Mucosa of gallbladder (tissue), 1 donor: ENCODE measurements at regions not wholly inside any gene's neighbourhood (a gene's known extent, or its start where the extent isn't known, plus 50 kb on each side); places are given as distances from the start of the nearest gene placed in this dataset.
A peak's percentile ranks its signal among the peaks of the same experiment; 100 is the strongest.
"Not testable (repeated sequence)": the region's sequence is repeated elsewhere in the genome, so short reads cannot be mapped to it uniquely, and the experiment has no call there.

Source experiments
- DNase-seq: peaks from one replicate; pipeline ENCODE4 v3.0.0-alpha.2; 2020; ENCODE audit warnings: low spot score
- donor health status: DM: no; HTN: no; CAD: no.

DNA sequence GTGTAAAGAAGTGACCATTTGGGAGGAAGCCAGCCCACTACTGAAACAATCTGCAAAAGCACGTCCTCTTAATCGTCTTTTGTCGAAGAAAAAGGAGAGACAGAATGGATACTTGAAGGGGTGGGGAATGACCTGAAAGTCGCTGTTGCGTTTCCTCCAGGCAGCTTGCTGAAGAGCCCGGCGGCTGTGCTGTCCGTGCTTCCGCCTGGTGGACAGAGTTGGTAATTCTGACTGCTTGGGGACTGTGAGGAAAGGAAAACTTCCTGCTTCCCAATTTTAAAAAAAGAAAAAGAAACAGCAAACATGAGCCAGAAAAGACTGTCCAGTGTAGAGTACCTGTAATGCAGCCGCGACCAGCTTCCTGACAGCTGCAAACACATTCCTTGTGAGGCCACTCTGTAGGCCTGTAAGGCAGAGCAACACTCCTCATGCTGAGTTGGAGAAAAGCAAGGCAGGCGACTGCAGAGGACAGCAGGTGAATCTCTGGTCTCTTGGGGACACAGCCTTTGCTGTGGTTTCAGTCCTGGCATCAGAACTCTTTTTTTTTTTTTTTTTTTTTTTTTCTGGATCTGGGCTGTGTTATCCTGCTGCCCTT is 251.1 kb upstream of the TBX18 start:
- DNase-seq: peak; percentile 59

DNA sequence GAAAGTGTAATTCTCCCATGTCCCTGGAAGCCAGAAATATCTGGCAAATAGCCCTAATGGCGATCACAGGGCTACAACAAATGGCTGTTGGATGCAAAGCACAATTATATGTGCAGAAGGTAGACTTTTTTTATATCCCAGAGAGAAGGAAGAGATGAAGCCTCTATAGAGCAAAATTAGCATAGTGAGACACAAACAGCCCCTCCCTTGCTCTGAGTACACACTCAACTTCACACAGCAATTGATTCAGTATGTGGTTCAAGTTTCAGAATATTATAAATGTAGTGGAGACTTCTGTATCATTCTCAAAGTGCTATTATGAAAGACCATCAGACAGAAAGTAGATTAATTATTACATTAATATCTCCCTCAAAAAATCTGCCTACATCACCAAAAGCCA is 246.5 kb upstream of the TBX18 start:
- no peak for DNase-seq

DNA sequence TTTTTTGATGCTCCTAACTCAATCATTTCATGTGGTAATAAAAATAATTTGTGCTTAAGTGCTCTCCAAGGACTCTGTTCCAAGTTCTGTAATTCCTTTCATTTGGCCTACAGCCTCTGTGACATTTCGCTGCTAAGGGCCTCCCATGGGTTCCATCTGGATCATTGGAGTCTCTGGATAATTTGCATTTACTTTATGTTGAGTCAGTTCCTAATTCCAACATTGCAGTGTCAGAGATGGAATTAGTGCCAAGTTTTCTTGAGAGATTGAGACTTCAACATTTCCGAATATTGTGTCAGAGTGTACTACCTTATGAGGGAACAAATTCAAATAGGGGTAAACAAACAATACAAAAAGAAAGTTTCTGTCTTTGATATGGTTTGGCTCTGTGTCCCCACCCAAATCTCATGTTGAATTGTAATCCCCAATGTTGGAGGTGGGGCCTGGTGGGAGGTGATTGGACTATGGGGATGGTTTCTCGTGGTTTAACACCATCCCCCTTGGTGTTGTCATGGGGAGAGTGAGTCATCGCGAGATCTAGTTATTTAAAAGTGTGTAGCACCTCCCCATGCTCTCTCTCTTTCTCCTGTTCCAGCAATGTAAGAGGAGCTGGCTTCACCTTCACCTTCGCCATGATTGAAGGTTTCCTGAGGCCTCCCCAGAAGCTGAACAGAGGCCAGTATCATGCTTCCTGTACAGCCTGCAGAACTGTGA is 244.1 kb upstream of the TBX18 start:
- DNase-seq: no peak

DNA sequence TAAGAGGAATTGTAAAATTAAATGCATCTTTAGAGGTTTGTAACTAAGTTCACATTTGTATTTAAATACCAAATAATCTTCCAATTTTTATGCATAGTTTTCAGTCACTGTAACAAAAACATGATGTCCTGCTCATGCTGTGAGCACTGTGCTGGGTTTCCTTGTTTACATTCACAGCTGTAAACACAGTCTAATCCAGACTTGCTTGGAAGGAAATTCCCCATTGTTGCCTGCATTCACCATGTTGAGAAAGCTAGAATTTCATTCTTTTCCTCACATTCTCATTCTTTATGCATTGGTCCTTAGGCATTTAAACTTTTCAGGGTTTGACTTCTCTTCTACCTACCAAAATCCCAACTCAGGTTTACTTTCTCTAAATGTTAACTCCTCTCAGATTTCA is 242.0 kb upstream of the TBX18 start:
- DNase-seq: no peak

DNA sequence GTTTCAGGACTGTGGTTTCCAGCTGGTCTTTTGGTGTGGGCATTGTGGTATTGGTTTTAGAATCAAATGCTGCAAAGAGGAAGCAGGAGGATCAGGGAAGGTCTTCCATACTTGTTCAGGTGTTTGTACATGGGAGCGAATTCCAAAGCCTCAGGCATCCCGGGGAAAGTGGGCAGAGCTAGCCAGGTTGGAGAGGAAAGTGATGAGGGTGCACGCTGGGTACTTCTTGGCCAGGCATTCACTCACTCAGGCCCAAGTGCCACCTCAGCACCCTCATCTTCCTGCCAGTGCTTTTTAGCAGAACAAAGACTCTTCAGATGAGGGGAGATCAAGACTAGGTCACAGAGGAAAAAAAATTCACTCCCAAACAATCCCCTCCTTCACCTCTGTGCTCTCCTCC is 241.1 kb upstream of the TBX18 start:
- no peak for DNase-seq

DNA sequence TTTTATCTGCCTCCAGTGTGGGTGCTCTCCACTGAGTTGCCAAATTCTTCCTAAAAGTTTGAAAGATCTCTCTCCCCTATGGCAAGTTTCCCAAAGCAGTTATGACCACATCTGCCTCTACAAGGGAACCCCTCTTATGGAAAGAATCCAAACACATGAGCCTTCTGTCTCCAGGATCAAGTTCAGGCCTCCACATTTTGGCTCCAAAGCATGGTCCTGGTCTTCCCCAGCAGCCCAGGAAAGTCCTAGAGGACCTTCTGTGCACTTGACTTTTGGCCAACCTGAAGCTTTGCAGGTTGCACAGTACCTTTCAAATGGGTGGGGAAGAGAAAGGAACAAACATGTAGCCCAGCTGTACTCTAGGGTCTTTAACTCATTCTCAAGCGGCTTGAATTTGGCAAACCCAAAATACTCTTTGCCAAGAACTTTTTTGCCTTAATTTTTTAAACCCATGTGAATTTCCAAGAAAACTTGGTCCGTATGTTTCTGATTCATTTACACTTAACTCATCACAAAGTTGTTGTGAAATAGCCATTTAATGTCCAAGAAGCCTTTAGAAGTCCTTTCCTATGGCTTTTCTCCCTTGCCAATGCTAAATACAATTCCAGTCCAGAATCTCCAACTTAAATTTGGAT is 240.1 kb upstream of the TBX18 start:
- no peak for DNase-seq

DNA sequence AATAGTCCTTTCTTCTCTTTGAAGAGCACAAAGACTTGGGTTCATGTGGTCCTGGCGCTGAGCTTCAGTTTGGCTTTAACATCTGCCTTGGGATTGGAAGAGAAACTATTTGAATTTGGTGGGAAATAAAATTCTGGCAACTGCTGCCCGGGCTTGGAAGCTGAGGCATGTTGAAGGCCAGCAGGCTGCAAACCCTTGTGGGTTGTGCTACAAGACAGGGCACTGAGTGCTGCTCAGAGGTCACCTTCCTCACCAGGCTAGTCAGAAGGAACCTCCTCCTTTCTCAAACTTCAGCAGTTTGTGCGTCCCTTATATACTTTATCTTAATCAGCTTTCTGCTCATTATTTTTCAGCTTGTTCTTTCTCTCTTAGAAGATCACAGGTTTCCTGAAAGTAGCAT is 238.4 kb upstream of the TBX18 start:
- DNase-seq: no peak

DNA sequence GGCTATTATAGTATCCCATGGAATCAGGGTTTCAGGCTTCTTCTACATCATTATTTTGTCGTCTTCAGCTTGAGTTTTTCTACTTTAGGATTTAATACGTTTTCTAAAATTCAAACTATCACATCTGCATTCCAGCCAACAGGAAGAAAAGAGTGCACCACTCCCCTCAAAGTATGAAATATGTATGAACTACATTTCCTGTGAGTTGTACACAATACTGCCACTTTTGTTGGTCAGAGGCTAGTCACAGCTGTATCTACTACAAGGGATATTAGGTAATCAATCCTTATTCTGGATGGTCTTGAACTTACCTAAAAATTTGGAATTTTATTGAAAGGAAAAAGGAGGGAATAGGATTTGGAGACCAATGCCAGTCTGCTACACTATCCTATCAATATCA is 235.6 kb upstream of the TBX18 start:
- no peak for DNase-seq

DNA sequence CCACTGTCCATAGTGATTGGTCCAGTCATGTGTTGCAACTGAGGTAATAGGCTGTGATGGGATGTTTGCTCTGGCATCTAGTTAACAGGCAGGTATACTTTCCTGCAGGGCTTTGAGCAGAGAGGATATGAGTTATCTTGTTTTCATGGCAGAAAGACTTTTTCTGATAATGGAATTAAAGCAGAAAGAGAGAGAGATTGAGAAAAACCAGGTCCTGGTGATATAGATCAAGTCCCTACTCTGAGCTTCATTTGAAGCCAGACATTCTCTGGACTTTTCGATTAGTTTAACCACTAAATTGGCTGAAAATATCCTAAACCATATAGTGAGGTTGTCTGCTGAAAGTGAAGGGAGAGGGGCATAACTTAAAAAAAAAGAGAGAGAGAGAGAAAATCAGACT is 233.8 kb upstream of the TBX18 start:
- no peak for DNase-seq

DNA sequence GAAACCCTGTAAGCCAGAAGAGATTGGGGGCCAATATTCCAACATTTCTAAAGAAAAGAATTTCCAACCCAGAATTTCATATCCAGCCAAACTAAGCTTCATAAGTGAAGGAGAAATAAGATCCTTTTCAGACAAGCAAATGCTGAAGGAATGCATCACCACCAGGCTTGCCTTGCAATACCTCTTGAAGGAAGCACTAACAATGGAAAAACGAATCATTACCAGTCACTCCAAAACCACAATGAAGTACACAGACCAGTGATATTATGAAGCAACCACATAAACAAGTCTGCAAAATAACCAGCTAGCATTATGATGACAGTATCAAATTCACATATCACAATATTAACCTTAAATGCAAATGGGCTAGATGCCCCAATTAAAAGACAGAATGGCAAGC is 224.4 kb upstream of the TBX18 start:
- DNase-seq: not testable (repeated sequence)

DNA sequence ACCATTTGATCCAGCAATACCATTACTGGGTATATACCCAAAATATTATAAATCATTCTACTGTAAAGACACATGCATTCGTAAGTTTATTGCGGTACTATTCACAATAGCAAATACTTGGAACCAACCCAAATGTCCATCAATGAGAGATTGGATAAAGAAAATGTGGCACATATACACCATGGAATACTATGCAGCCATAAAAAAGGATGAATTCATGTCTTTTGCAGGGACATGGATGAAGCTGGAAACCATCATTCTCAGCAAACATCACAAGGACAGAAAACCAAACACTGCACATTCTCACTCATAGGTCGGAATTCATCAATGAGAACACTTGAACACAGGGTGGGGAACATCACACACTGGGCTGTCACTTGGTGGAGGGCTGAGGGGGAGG is 221.1 kb upstream of the TBX18 start:
- DNase-seq: not testable (repeated sequence)

DNA sequence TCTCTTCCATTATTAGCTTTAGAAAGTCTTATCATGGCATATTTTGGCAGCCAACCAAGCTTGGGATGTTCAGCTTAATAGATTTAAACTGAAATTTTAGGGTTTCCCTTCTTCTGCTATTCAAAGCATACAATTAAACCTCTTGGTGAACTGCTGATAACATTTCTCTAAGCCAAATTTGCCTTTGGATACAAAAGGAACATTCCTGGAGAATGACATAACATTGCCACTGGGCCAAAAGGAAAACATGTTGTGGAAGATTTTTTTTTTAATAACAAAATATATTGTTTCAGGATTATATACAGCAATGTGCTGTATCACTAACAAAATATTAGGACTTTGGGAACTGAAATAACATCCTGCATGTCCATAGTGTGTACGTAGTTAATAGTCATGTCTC is 215.1 kb upstream of the TBX18 start:
- DNase-seq: no peak

DNA sequence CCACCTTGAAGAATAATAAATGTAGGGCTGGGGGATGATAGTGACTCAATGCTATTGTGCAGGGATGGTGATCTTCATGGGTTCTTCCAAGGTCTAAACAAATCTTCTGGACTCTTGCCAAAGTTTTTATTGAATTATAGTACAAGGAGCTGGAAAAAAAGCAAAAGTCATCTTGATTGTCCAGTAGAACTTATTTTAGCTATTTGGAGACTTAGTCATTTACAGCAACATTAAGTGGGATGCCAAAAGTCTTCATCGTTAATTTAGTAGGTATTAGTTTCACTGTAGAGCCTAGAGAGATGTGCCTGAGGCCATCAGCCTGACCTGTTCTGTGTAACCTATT is 212.9 kb upstream of the TBX18 start:
- no peak for DNase-seq

DNA sequence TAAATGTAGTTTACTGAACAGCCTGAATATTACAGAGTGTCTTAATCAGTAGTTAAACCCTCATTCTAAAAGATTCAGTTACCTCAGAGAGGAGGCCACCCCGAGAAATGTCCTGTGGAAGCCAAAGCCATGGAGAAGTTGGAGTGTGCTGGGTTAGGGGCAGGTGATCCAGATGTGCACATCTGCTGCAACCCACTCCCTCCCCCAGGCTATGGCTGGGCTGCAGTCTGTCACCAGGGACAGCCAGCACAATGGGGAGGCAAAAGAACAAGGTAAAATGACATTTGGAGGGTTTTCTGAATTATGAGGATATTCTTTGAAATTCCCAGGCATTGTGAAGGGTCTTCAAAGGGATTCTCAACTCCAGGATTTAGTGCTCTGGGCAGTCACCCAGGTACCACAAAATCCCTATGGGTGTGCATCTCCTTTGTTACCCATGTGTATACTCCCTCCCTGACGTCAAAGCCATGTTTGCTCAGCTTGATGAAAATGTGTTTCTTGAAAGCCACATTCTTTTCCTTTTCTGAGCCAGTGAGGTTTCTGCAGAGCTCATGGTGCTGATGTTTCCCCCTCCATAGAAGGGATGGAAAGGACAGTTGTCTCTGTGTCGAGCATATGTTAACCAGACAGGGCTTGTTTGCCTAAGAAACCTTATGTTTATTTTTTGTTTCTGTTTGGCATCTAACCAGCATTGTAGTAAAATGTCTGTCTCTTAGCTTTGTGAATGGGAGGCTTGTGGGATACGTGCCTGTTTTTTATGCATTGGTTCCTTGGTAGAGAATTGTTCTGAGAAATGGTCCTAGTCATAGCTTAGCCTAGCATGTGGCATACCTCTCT is 212.3 kb upstream of the TBX18 start:
- DNase-seq: no peak

DNA sequence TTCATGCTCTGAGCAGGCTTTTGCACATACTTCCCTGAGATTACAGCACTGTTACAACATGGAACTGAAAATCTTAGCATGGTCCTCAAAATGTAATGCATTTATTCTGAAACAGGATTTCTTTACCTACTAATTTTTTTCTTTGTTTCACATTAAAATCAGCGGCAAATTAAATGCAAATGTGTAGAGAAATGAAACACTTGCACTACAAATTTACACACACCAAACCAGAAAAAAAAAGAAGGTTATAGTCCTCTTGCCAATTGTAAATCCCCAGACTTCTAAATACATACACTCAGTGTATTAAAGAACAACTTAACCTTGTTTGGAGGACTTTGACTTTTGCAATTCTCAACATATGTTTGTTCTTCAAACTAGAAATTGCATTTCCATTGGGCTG is 210.9 kb upstream of the TBX18 start:
- DNase-seq: no peak

DNA sequence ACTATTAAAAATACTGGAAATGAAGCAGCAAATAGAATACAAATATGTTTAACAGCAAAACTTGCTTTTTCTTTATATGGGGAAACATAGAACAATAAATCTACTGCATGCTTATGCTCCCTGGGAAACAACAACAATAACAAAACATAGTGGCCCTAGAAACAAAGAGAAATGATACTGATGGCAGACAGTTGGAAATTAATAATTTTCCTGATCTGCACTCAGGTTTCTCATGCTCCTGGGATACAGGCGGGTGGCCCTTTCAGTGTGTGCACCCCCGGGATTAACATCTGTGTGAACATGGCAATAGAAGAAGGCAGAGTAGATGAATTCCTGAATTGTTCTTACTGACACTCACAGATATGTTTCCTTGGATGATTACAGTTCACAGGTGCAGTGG is 209.2 kb upstream of the TBX18 start:
- no peak for DNase-seq

DNA sequence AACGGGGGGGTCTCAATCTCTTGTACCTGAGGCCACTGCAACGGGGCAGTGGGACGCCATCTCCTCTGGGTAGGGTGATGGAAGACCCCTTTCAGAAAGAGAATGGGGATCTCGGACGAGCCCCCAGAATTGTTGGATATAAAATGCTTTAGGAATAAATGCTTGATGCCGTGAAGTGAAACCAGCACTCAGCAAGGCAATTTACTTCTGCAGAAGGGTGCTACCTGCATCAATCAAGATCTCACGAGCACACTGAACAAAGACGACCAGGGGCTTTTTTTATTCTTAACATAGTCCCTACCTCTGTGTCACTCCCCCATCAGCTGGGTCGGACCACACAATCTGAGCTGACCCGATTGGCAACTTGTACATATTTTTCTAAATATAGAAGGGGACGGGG is 203.6 kb upstream of the TBX18 start:
- DNase-seq: no peak

DNA sequence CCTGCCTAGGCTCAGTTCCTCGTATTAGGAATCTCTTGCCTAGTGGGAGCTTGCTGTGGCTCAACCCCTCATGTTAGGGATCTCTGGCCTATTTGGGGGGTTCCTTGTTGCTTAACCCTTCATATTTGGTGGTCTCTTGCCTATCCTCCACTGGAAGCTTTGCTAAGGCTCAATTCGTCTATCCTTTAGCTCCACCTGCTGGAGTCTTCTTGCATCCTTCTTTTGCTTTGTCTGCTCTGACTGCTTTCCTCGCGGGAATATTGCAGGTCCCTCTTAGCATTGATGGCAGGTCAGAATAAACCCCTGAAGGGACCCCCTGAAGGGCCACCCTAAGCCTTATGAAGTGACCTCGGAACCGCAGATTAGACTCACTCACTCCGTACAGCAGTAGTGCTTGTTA is 203.0 kb upstream of the TBX18 start:
- DNase-seq: no peak

DNA sequence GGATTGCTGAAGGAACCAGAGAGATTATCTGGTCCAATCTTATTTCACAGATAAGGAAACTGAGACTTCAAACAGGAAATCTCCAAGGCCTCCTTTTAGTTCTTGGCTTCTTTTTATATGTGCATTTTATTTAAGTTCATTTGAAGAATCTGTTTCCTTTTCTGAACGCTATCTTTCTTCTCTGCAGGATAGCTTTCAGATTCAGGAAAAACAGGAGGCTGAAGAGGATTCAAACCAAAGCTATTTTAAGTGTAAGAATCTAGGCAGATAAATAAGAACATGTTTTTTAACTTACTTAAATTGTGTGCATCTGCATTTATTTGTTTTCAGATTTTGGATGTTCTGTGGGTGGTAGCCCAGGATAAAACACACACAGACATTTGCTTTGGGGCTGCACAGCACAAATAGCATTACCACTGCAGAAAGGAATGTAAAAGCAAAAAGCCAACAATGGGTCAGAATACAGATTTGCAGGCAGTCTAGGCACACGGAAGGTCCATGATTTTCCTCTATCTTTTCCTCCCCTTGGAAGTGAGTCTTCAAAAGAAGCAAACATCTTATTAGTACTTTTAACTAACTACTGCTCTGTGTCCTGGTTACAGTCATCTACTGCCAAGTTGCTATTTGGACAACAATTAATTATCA is 188.8 kb upstream of the TBX18 start:
- no peak for DNase-seq

DNA sequence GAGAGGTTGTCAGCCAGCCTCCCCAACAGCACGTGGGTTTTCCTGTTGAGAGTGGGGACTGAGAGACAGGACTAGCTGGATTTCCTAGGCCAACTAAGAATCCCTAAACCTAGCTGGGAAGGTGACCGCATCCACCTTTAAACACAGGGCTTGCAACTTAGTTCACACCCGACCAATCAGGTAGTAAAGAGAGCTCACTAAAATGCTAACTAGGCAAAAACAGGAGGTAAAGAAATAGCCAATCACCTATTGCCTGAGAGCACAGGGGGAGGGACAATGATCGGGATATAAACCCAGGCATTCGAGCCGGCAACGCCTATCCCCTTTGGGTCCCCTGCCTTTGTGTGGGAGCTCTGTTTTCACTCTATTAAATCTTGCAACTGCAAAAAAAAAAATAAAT is 180.5 kb upstream of the TBX18 start:
- not testable (repeated sequence) for DNase-seq

DNA sequence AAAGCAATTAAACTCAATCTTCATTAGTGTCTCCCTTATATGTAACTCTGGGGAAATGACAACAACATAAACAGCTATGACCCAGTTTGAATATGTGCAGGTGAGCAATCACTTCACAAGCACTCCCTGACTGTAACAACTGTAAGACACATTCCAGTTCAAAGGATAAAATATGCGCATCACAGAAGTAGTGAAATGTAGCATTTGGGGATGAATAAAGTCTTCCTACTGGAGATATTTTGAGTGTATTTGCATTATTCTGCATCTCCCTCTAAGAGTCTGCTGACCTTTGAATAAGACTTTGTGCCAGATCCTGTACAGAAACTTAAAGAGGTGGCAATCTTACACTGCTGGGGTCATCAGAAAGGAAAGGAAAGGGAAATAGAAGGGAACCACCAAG is 179.5 kb upstream of the TBX18 start:
- DNase-seq: no peak

DNA sequence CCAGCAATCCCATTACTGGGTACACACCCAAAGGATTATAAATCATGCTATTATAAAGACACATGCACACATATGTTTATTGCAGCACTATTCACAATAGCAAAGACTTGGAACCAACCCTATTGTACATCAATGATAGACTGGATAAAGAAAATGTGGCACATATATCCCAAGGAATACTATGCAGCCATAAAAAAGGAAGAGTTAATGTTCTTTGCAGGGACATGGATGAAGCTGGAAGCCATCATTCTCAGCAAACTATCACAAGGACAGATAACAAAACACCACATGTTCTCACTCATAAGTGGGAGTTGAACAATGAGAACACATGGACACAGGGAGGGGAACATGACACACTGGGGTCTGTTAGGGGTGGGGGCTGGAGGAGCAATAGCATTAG is 177.2 kb upstream of the TBX18 start:
- DNase-seq: not testable (repeated sequence)
